Amniotic epithelial cell (primary cell): ENCODE measurements at regions not wholly inside any gene's neighbourhood (a gene's known extent, or its start where the extent isn't known, plus 50 kb on each side); places are given as distances from the start of the nearest gene placed in this dataset.

ENCODE experiments used
- DNase-seq: peaks from one replicate; pipeline ENCODE4 v3.0.0-alpha.2; 2010; ENCODE audit warnings: low read depth

GRCh38 chr1:67991546-67991945, 58.9 kb downstream of the DIRAS3 start:
- DNase-seq, result no peak

GRCh38 chr1:67988066-67988465, 62.4 kb downstream of the DIRAS3 start:
- DNase-seq, result peak; percentile 66

- peak; percentile 99 for DNase-seq
Observed at GRCh38 chr1:67987046-67987799, 63.2 kb downstream of the DIRAS3 start.

- no peak for DNase-seq
Observed at GRCh38 chr1:67983867-67984266, 66.6 kb downstream of the DIRAS3 start.

GRCh38 chr1:67980028-67980427, 70.4 kb downstream of the DIRAS3 start:
- DNase-seq, result no peak

DNA sequence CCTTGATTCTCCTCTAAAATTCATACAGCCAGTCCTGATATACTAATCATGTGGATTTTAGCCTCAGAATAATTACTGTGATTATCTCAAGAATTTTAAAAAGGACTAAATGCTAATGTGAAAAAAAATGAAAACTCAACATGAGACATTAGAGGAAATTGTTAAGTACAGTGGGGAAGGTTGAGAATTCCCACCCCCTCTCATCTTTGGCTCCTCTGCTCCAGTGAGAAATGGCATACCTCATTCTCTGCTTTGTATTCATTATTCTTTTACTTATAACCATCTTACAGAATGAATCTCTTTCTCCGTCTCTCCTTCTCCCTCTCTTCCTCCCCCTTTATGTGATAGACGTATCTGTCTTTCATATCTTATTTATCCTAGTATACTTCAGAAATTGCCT, 70.9 kb downstream of the DIRAS3 start:
- DNase-seq, result no peak

DNA sequence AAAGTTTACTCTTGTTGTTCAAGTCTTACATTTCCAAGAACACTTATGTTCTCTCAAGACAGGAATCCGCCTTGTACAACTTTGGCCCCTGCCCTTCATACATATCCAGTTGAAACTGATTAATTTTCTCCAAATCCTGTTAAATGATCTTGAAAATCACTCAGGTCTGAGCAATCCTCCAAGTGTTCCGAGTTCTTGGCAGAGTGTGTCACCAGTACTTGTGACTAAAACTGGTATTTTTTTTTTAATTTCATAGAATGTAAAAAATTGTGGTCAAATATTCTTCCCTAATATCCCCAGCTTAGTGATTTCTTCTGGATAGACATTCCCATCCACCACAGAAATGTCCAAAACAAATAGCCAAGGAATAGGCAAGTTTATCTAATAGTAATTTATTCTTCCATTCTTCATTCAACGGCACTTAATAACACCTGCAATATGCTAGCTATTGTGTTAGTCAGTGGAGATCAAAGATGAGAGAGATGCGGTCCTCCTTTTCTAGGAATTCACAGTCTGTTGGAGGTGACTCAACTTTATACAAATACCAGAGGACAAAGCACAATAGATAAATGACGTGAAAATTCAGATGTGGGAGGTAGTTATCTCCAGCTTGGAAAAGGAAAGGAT, 71.4 kb downstream of the DIRAS3 start:
- peak; percentile 90 for DNase-seq

DNA sequence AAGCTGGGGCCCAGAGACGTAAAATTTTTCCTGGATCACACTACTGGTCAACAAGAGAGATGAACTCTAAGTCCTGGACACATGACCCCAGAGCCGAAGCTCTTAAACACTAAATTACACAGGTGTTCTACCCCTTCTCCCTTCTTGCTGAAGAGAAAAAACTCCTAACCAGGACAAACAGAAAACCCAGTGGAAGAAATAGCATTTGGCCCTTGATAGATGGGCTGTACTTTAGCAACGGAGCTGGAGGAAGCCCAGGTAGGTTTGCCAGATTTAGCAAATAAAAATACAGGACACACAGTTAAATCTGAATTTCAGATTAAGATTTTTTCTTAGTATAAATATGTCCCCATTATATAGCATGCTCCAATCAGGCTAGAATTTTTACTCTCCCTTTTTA, 72.7 kb downstream of the DIRAS3 start:
- DNase-seq, result no peak

- no peak for DNase-seq
Observed at GRCh38 chr1:67973051-67973450, 77.4 kb downstream of the DIRAS3 start.

- DNase-seq, result peak; percentile 86
Observed at GRCh38 chr1:67970088-67970487, 80.3 kb downstream of the DIRAS3 start.

GRCh38 chr1:67969446-67969845, 81.0 kb downstream of the DIRAS3 start:
- DNase-seq, result no peak

DNA sequence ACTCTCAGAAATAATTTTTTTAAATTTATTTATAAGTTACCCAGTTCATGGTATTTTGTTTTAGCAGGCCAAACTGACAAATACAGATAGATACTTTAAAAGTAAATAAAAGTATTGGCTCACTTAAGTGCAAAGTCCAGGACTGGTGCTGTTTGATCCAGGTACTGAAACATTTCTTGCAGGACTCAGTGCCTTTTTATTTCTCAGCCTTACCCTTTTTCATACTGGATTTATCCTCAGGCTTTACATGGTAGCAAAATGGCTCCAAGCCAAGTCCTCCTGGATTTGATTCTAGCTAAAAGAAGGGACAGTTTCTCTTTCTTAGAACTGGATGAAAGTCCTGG, 83.8 kb downstream of the DIRAS3 start:
- DNase-seq, result no peak

DNA sequence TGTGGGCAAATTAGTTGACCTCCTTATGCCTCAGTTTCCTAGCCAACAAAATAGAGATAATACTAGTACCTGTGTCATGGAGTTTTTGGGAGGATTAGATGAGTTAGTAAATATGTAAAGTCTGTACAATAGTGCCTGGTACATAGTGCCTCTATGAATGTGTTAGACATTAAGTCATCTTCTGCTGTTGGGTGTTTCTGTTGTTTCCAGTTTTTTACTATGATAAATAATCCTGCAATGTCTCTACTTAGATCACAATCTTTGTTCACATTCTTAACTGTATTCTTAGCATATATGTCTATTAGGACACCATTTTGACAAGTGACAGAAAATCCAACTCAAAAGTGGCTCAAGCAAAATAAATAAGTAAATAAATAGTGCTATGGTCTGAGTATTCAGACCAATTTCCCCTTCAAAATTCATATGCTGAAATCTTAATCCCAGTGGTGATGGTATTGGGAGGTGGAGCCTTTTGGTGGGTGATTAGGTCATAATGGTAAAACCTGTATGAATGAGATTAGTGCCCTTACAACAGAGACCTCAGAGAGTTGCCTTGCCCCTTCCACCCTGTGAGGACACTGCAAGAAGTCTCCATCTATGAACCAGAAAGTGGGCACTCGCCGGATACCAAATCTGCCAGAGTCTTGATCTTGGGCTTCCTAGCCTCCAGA, 84.3 kb downstream of the DIRAS3 start:
- peak; percentile 73 for DNase-seq

DNA sequence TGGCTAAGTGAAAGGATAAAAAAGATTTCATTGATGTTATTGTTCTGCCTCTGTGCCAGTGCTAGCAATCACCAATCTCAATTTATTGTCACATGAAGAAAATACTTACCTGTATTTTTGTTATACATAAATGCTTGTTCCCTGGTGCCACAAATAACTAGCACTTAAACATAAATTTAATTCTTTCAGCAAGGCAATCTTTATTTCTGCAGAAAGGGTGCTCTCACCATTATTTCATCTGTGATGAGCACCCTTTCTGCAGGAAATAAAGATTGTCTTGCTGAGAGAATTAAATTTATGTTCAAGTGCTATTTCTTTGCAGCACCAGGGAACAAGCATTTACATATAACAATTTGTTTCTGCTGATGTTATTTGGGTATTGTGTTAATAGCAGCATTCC, 87.2 kb downstream of the DIRAS3 start:
- no peak for DNase-seq

DNA sequence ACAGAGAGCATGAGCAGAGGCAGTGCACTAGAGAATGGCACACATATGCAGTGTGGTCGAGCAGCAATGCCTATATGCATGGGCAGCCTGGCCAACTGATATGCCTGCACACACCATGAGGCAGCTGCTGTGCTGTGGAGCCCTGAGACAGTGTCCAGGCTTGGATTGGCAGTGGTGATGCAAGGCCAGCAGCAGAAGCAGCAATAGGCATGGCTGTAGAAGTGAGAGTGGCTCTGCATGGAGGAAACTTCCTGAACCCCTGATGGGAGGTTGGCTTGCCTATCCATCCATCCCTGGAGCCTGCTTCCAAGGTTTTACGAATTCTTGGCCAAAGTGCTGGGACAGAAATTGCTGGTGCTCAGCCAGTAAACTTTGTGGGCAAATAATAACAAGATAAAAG, 89.7 kb downstream of the DIRAS3 start:
- peak; percentile 37 for DNase-seq

DNA sequence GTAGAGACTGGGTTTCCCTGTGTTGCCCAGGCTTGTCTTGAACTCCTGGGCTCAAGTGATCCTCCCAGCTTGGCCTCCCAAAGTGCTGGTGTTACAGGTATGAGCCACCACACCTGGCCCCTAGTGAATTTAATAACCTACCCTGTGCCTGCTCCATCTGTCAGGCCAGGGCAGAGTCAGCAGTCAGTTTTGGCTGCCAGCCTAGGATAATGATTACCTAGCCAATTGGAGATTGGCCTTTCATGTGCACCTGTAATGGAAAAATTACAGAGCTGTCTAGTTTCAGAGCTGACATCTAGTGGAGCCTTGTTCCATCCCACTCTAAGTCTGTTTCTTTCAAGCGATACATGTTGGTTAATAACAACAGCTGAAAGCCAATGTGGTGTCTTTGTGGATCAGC, 92.0 kb downstream of the DIRAS3 start:
- no peak for DNase-seq

DNA sequence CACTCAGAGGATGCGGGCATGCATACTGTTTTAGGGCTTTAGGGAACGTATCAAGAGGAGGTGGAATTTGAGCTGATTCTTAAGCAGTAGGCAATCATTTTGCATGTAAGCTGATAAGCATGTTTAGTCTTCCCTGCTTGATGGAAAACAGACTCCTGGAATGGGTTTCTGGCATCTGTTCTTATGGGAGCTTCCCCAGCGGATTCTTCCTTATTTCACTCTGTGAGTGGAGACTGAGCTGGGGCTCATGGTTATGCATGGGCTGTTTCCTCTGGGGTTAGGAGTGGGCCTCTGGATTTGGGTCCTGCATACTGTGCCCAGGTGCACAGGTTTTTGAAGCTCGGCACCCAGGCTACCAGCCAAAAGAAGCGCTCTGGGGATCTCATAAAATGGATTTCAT, 93.4 kb downstream of the DIRAS3 start:
- DNase-seq, result peak; percentile 94

DNA sequence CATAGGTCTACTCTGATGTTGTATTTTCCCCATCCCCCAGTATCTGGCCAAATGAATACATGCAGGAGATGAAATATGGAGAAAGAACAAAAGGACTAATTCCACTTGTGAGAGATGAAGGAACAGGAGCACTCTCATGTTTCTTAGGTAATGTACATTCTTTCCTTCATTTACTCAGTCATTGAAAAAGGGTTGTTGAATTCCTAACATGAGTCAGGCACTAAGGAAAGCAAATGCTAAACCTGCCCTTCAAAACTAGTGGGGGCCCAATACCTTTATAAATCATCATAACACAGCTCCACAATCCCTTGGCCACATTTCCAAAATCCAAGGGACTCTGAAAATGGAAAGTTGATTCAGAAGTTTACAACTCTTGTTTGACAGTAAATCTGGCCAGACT, 94.3 kb downstream of the DIRAS3 start:
- DNase-seq, result peak; percentile 69

DNA sequence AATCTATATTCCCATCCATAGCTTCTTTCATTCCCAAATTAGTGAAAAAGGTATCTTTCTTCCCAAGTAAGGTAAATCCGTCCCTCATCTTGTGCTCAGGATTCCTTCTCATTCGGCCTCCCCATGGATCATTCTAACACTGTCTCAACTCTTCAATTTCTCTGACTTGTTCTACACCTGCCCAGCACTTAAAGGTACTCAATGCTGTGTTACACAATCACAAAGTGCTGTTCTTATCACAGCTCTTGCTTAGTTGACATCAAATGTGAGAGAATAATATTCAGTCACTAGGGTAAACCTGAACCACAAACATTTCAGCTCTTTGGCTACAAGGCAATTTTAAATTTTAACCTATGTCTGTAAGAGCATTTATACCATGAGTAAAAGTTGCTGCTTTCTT, 94.8 kb downstream of the DIRAS3 start:
- DNase-seq, result no peak

- peak; percentile 83 for DNase-seq
Observed at GRCh38 chr1:67953301-67953700, 97.1 kb downstream of the DIRAS3 start.

GRCh38 chr1:67952071-67952470, 98.4 kb downstream of the DIRAS3 start:
- DNase-seq, result peak; percentile 78

DNA sequence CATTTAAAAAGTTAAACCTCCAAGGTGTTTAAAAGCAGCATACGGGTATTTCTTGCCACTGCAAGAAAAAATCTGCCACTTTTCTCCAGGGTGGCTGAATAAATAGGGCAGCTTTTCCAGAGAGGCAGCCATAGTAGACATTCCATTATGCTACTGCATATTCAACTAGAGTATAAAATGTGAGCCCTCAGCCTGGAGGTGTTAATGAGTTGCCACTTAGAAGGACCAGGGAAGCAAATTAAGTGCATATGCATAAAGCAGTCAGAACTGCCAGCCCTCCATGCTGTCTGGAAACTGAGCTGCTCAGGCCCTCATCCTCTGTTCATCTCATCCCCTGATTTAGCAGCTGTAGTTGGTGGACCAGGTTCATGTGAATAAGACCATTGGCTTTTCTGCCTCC, 99.4 kb downstream of the DIRAS3 start:
- DNase-seq, result no peak
